ENCODE measurements at regions not wholly inside any gene's neighbourhood (a gene's known extent, or its start where the extent isn't known, plus 50 kb on each side); places are given as distances from the start of the nearest gene placed in this dataset.

DNA sequence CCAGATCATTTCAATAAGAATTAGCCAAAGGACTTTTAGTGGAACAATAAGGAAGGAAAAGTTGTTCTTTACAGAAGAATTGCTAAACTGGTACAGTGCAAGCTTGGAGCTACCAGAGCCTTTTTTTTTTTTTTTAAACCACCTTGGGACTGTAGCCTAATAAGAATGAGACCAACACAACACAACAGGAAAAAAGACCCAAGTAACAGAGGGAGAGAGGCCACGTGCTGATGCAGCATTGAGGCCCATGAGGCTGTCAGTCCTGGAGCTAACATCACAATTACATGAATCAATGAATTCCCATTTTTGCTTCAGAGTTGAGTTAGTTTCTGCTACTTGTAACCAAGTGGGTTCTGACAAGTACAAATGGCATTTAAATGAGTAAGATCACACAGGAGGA, 149.0 kb upstream of the EEA1 start:
- no peak overlapping the region for H3K4me3 ChIP-seq (ENCODE audit: control insufficient read depth, low read depth, low read length)
- TF ChIP-seq CTCF (IDR thresholded peaks at IDR 0.05; ENCODE audit: control insufficient read depth, insufficient read depth, low read depth, low read length, missing control alignments) = no peak
- no peak for DNase-seq (ENCODE audit: low read depth)

DNA sequence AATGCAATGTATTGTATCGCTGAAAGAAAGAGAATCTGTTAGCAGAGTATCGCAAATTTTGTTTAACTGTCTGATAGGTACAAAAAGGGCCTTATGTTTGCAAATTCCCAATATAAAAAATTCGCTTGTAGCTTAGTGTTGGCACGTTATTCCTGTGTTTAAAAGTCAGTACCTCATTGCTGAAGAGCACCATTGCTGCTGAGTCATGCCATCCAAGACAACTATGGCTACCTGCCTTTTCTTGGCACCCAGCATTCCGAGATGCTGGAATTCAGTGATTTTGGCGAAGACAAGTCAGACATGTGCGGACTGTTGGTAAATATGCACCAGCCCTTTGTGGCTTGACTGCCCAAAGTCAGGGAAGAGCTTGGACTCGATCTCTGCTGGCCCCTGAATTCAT, 149.5 kb upstream of the EEA1 start:
- no peak for DNase-seq (ENCODE audit: low read depth)
- H3K4me3 ChIP-seq (ENCODE audit: control insufficient read depth, low read depth, low read length) = no peak overlapping the region
- no peak for TF ChIP-seq CTCF (IDR thresholded peaks at IDR 0.05; ENCODE audit: control insufficient read depth, insufficient read depth, low read depth, low read length, missing control alignments)

GRCh38 chr12:93079271-93079670, 150.2 kb upstream of the EEA1 start:
- no peak for DNase-seq (ENCODE audit: low read depth)
- no peak for TF ChIP-seq CTCF (IDR thresholded peaks at IDR 0.05; ENCODE audit: control insufficient read depth, insufficient read depth, low read depth, low read length, missing control alignments)
- no peak overlapping the region for H3K4me3 ChIP-seq (ENCODE audit: control insufficient read depth, low read depth, low read length)

DNA sequence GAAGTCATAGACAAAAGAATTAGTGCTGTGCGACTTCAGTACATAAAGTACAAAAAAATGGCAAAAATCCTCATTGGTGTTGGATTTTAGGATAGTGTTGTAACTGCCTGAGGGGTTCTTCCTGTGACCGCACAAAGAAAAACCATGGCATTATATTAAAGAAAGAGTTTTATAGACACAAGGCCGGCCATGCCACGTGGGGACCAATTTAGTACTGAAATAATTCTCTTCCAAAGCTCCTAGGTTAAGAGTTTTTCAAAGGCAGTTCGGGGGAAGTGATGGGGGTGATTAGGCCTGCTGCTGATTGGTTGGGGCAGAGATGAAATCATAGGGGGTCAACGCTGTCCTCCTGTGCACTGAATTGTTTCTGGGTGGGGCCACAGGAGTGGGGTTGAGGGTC, 150.9 kb upstream of the EEA1 start:
- DNase-seq (ENCODE audit: low read depth) = no peak
- H3K4me3 ChIP-seq (ENCODE audit: control insufficient read depth, low read depth, low read length) = no peak overlapping the region
- no peak for TF ChIP-seq CTCF (IDR thresholded peaks at IDR 0.05; ENCODE audit: control insufficient read depth, insufficient read depth, low read depth, low read length, missing control alignments)

DNA sequence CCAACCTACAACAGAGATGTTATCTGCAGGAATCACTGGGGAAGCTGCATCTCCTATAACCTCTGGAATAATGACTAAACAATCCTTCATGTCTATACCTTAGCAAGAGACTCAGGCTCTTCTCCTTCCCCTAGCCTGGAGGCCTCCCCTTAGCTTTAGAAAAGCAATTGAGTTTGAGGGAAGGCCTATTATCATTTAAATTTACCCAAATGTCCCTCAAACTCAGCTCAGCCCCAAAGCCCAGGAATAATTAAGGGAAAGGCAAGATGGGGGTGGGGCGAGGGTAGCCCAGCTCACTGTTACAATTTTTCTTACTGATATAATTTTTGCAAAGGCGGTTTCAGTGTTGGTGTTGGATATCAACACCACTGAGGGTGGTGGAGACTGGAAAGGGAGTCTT, 151.4 kb upstream of the EEA1 start:
- no peak for TF ChIP-seq CTCF (IDR thresholded peaks at IDR 0.05; ENCODE audit: control insufficient read depth, insufficient read depth, low read depth, low read length, missing control alignments)
- no peak overlapping the region for H3K4me3 ChIP-seq (ENCODE audit: control insufficient read depth, low read depth, low read length)
- no peak for DNase-seq (ENCODE audit: low read depth)

- DNase-seq (ENCODE audit: low read depth) = no peak
- no peak overlapping the region for H3K4me3 ChIP-seq (ENCODE audit: control insufficient read depth, low read depth, low read length)
- TF ChIP-seq CTCF (IDR thresholded peaks at IDR 0.05; ENCODE audit: control insufficient read depth, insufficient read depth, low read depth, low read length, missing control alignments) = no peak
Measured at GRCh38 chr12:93080994-93081809, 152.1 kb upstream of the EEA1 start.
